ENCODE measurements at regions not wholly inside any gene's neighbourhood (a gene's known extent, or its start where the extent isn't known, plus 50 kb on each side); places are given as distances from the start of the nearest gene placed in this dataset.

DNA sequence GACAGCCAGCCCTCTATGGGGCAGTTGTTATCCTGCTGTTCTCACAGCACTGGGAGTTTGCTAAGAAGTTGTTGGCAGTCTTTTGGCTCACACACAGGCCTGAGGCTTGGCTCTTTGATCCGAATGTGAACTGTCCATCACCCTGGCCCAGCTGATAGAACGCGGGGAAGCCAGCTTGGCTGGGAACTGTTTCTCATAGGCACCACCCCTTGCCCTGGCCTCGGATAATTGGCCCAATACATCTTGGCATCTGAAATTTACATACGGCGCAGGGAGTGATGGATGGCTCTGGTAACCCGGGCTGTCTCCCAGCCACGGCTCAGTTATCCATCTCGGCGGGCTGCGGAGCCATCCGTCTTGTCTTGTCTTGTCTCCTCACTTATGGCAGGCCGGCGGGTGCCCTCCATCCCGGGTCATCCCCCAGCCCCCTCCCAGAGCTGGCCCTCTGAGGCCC lies 164.1 kb downstream of the PHETA1 start:
- Mint-ChIP-seq H3K4me1 (no peaks in the 10 kb centered on the region), H3K9me3 (ENCODE audit: insufficient read depth) (no peaks in the 10 kb centered on the region), H3K27me3 (peaks cover 30% of the 10 kb centered on the region), H3K27ac (no peak overlapping the region), H3K4me3 (no peak overlapping the region)
- H3K9me3 ChIP-seq (ENCODE audit: control extremely low read depth in 1 of 3, control insufficient read depth in 2 of 3, insufficient read depth in 1 of 3, low read length in 2 of 3): no peaks in the 10 kb centered on the region
- TF ChIP-seq EZH2 (IDR thresholded peaks at IDR 0.05; ENCODE audit: borderline replicate concordance, insufficient read depth, low read depth, low read length, poor library complexity, severe bottlenecking): no peak
- no peak for TF ChIP-seq CTCF (IDR thresholded peaks at IDR 0.05)
- no peaks in the 10 kb centered on the region for H4K20me1 ChIP-seq (ENCODE audit: control insufficient read depth, insufficient read depth, low read length, poor library complexity, severe bottlenecking)
- peaks cover 0 to 2% (median 0%) of the 10 kb centered on the region in 4 experiments for H3K27me3 ChIP-seq (replicated peaks in 1 of 4; ENCODE audit: control extremely low read depth in 1 of 4, control insufficient read depth in 3 of 4, insufficient read depth in 4 of 4, low read length in 3 of 4)
- DNase-seq (no peak), ATAC-seq (ENCODE audit: low read depth) (no peak)
- no peak overlapping the region for H3K27ac ChIP-seq (ENCODE audit: low read length in 2 of 2)
- H2AFZ ChIP-seq (ENCODE audit: insufficient read depth, low read depth, low read length, poor library complexity, severe bottlenecking): no peak overlapping the region
- ChIA-PET CTCF (no interaction called here), POLR2A (no interaction called here)
- H3K36me3 ChIP-seq (replicated peaks in 1 of 2; ENCODE audit: control extremely low read depth in 1 of 2, control insufficient read depth in 1 of 2, extremely low read depth in 1 of 2, insufficient read depth in 2 of 2, low read length in 1 of 2): no peaks in the 10 kb centered on the region
- no peak overlapping the region for H3K4me3 ChIP-seq (ENCODE audit: control extremely low read depth in 1 of 5, extremely low read depth in 1 of 5, insufficient read depth in 1 of 5, low read depth in 2 of 5, low read length in 4 of 5)
- no peak overlapping the region for H3K4me2 ChIP-seq (replicated peaks; ENCODE audit: low read depth, low read length, poor library complexity, severe bottlenecking)
- H3K9ac ChIP-seq (ENCODE audit: low read length): no peak overlapping the region
- intact Hi-C loops (cut with micrococcal nuclease): no loop called here
- H3K4me1 ChIP-seq (ENCODE audit: control insufficient read depth in 2 of 2, insufficient read depth in 2 of 2, low read length in 2 of 2): no peaks in the 10 kb centered on the region
- WGBS (ENCODE audit: insufficient coverage): 96% methylated on average over 15 of the region's 15 CpGs
- no peaks in the 10 kb centered on the region for H3K79me2 ChIP-seq (ENCODE audit: control insufficient read depth, insufficient read depth, low read length)

GRCh38 chr12:111203969-111204368 lies 164.9 kb downstream of the PHETA1 start:
- no peaks in the 10 kb centered on the region for H3K9me3 Mint-ChIP-seq (ENCODE audit: insufficient read depth)
- Histone ChIP-seq H3K79me2 (ENCODE audit: control insufficient read depth, insufficient read depth, low read length) (no peaks in the 10 kb centered on the region), H4K20me1 (ENCODE audit: control insufficient read depth, insufficient read depth, low read length, poor library complexity, severe bottlenecking) (no peaks in the 10 kb centered on the region), H3K9ac (ENCODE audit: low read length) (no peak overlapping the region), H3K4me1 (ENCODE audit: control insufficient read depth in 2 of 2, insufficient read depth in 2 of 2, low read length in 2 of 2) (no peaks in the 10 kb centered on the region), H3K4me2 (replicated peaks; ENCODE audit: low read depth, low read length, poor library complexity, severe bottlenecking) (no peak overlapping the region), H3K27me3 (replicated peaks in 1 of 4; ENCODE audit: control extremely low read depth in 1 of 4, control insufficient read depth in 3 of 4, insufficient read depth in 4 of 4, low read length in 3 of 4) (peaks cover 0 to 2% (median 0%) of the 10 kb centered on the region in 4 experiments), H3K4me3 (ENCODE audit: control extremely low read depth in 1 of 5, extremely low read depth in 1 of 5, insufficient read depth in 1 of 5, low read depth in 2 of 5, low read length in 4 of 5) (no peak overlapping the region), H2AFZ (ENCODE audit: insufficient read depth, low read depth, low read length, poor library complexity, severe bottlenecking) (no peak overlapping the region), H3K27ac (ENCODE audit: low read length in 2 of 2) (no peak overlapping the region), H3K9me3 (ENCODE audit: control extremely low read depth in 1 of 3, control insufficient read depth in 2 of 3, insufficient read depth in 1 of 3, low read length in 2 of 3) (no peaks in the 10 kb centered on the region), H3K36me3 (replicated peaks in 1 of 2; ENCODE audit: control extremely low read depth in 1 of 2, control insufficient read depth in 1 of 2, extremely low read depth in 1 of 2, insufficient read depth in 2 of 2, low read length in 1 of 2) (no peaks in the 10 kb centered on the region)
- intact Hi-C loops (cut with micrococcal nuclease): no loop called here
- ChIA-PET POLR2A (no interaction called here), CTCF (no interaction called here)
- 96% methylated on average over 2 of the region's 2 CpGs for WGBS (ENCODE audit: insufficient coverage)
- H3K27me3 Mint-ChIP-seq: peaks cover 34% of the 10 kb centered on the region
- H3K27ac Mint-ChIP-seq: no peak overlapping the region
- TF ChIP-seq EZH2 (IDR thresholded peaks at IDR 0.05; ENCODE audit: borderline replicate concordance, insufficient read depth, low read depth, low read length, poor library complexity, severe bottlenecking): no peak
- no peak for TF ChIP-seq CTCF (IDR thresholded peaks at IDR 0.05)
- no peak overlapping the region for H3K4me3 Mint-ChIP-seq
- ATAC-seq (ENCODE audit: low read depth) (no peak), DNase-seq (no peak)
- H3K4me1 Mint-ChIP-seq: no peaks in the 10 kb centered on the region
